Sigmoid colon (tissue), 4 donors: ENCODE measurements at regions not wholly inside any gene's neighbourhood (a gene's known extent, or its start where the extent isn't known, plus 50 kb on each side); places are given as distances from the start of the nearest gene placed in this dataset.

Experiments used
- CTCF ChIP-seq, 4 experiments: fragments of 450-650 bp in 3 of 4; fragments of 200-600 bp in 1 of 4; IDR thresholded peaks; one replicate each; pipeline ENCODE4 v1.5.1; 2016 to 2019; ENCODE audit warnings: antibody characterized with exemption in 4 of 4, mild to moderate bottlenecking in 3 of 4, moderate library complexity in 2 of 4
- POLR2A ChIP-seq, 2 donors: fragments of 450-650 bp; IDR thresholded peaks; one replicate each; pipeline ENCODE4 v1.6.1; 2016; ENCODE audit warnings: antibody characterized with exemption in 2 of 2, mild to moderate bottlenecking in 2 of 2, moderate library complexity in 2 of 2
- POLR2AphosphoS5 ChIP-seq, 4 donors: sonication (generic); formaldehyde crosslinking; IDR thresholded peaks; one replicate each; pipeline ENCODE4 v1.6.1; 2017; ENCODE audit warnings: antibody characterized with exemption in 4 of 4

DNA sequence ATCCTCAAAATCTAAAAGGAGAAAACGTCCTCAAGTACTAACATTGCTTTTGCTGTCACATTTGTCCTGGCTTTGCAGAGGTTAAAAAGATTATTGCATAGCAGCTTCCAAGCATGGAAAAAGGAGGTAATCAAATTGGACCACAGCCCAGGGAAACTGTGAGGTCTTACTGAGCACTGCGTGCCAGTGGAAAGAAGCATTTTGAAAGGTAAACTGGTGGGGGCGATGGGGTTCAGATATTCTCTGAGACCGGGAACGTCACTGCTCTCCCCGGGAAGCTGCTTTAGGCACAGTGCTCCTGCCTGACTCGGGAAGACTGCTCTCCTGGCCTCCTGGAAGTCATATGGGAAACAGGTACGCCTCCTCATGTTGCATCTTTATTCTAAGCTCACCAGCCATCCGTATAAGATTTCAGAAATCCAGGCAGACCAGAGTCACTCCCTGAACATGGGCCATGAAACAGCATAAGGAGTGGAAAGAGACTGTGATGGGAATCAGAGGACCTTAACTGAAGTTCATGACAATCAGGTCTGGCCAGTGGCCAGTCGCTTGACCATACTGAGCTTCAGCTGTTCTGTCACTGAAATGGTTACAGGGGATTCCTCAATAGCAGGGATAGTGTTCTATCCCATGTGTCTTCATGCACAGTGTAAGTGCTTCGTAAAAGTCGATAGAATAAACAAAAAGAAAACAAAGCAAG, 284.1 kb downstream of the TRIB2 start:
- no peak for TF ChIP-seq CTCF (IDR thresholded peaks at IDR 0.05)
- TF ChIP-seq POLR2A (IDR thresholded peaks at IDR 0.05): no peak
- no peak for TF ChIP-seq POLR2AphosphoS5 (IDR thresholded peaks at IDR 0.05)
